Prostate gland (tissue), 2 donors: ENCODE measurements at regions not wholly inside any gene's neighbourhood (a gene's known extent, or its start where the extent isn't known, plus 50 kb on each side); places are given as distances from the start of the nearest gene placed in this dataset.

ENCODE experiments used
- POLR2AphosphoS5 ChIP-seq: sonication (generic); formaldehyde crosslinking; IDR thresholded peaks from one replicate; pipeline ENCODE4 v1.6.1; 2017; ENCODE audit warnings: antibody characterized with exemption
- TF ChIP-seq, protein P1 (sequence below), 4 experiments: fragments of 200-600 bp in 2 of 4; fragments of 450-650 bp in 2 of 4; sonication (generic) in 2 of 4; IDR thresholded peaks; 1 replicate in 3 of 4; 2 replicates in 1 of 4; pipeline ENCODE4 v1.5.1; 2016 to 2019; ENCODE audit warnings: antibody characterized with exemption in 4 of 4, mild to moderate bottlenecking in 2 of 4, moderate library complexity in 2 of 4

DNA sequence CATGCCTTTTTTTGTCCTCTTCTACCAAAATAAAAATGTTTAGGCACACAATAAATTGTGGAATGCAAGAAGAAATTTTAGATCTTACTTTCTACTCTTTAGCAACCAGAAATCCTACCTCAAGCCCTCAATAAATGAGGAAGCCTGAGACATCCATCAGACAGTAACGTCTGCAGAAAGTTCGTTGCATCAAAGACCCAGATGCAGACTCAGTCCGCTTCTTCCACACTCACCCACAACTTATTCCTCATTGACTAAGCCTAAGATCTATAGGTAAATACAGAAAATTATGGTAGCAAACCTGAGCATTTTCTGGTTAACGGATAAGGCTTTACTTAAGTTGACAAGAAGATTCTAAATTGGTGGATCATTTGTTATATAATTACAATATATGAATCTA, 579.4 kb upstream of the ID2 start:
- TF ChIP-seq, protein P1, sequence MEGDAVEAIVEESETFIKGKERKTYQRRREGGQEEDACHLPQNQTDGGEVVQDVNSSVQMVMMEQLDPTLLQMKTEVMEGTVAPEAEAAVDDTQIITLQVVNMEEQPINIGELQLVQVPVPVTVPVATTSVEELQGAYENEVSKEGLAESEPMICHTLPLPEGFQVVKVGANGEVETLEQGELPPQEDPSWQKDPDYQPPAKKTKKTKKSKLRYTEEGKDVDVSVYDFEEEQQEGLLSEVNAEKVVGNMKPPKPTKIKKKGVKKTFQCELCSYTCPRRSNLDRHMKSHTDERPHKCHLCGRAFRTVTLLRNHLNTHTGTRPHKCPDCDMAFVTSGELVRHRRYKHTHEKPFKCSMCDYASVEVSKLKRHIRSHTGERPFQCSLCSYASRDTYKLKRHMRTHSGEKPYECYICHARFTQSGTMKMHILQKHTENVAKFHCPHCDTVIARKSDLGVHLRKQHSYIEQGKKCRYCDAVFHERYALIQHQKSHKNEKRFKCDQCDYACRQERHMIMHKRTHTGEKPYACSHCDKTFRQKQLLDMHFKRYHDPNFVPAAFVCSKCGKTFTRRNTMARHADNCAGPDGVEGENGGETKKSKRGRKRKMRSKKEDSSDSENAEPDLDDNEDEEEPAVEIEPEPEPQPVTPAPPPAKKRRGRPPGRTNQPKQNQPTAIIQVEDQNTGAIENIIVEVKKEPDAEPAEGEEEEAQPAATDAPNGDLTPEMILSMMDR (IDR thresholded peaks at IDR 0.05): no peak
- TF ChIP-seq POLR2AphosphoS5: no peak
